Keratinocyte (primary cell): ENCODE measurements at regions not wholly inside any gene's neighbourhood (a gene's known extent, or its start where the extent isn't known, plus 50 kb on each side); places are given as distances from the start of the nearest gene placed in this dataset.

Source experiments
- CTCF ChIP-seq, 3 experiments: IDR thresholded peaks in 1 of 3; conservative IDR thresholded peaks in 1 of 3; optimal IDR thresholded peaks in 1 of 3; 2 replicates in 2 of 3; 3 replicates in 1 of 3; pipeline versions ENCODE3 to v1.5.1; 2011; ENCODE audit warnings: low read length in 3 of 3, mild to moderate bottlenecking in 3 of 3, moderate library complexity in 2 of 3, control low read depth in 1 of 3, inconsistent platforms in 1 of 3; ENCODE audit not compliant: insufficient read depth in 2 of 3; ENCODE audit errors: extremely low read depth in 1 of 3
- EZH2 ChIP-seq: IDR thresholded peaks from one replicate; pipeline ENCODE4 v1.6.1; 2012; ENCODE audit warnings: inconsistent platforms, mild to moderate bottlenecking, low read length, moderate library complexity

DNA sequence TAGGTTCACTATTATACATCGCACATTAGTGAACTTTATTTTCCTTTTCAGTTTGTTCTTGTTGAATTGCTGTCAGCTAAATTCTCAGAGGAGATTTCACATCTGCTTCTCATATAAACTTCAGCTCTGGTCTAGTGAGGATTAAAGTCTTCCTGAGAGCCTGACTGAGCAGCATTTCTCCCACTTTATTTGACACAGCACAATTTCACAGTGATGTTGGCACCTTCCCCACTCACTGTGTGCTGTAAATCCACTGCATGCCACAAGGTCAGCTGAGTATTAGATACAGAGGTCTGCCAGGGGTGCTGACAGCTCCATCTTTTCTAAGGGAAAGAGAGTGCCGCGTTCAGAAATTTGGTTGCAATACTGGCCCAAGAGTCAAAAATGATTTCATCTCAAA is 567.4 kb downstream of the PRR16 start:
- TF ChIP-seq CTCF (optimal IDR thresholded peaks at IDR 0.05 in 1 of 3, IDR thresholded peaks at IDR 0.05 in 1 of 3, conservative IDR thresholded peaks at IDR 0.05 in 1 of 3; ENCODE audit: extremely low read depth in 1 of 3, insufficient read depth in 2 of 3, low read length in 3 of 3) (no peak), EZH2 (no peak)
